ENCODE measurements at regions not wholly inside any gene's neighbourhood (a gene's known extent, or its start where the extent isn't known, plus 50 kb on each side); places are given as distances from the start of the nearest gene placed in this dataset.
A peak's percentile ranks its signal among the peaks of the same experiment; 100 is the strongest.
"Not testable (repeated sequence)": the region's sequence is repeated elsewhere in the genome, so short reads cannot be mapped to it uniquely, and the experiment has no call there.

DNA sequence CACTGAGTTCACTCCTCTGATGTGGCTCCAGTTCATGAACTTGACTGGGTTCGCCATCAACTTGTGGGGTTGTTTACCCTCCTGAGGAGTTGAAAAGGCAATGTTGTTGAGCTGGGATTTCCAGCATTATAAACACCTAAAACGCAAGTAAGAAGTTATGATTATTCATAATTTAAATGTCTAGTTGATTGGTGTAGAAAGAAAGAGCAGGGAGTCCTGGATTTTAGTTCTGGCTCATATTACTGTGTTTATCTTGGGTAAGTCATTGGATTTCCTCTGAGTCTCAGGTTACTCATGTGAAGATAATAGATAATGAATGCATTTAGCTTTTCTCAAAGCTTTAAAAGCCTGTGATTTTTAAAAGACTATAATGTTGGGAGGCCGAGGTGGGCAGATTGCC is 438.0 kb upstream of the CDH20 start:
- DNase-seq: no peak

DNA sequence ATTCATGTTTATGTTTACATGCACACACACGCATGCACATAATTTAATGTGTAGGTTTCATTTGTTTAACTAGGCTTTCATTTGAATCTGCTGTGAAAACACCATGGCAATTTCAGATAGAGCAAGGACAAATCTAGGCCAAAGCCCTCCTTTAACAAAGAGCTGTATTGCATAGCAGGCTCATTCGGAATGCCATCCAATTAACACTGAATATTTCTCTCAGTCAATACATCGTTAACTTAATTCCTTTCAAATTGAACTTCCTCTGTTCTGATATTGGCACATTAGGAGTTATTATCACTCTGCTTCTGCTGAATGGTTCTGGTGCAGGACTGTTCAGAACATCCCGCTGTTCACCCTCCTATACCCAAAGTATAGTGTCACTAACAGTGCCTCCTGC is 435.1 kb upstream of the CDH20 start:
- DNase-seq: no peak

DNA sequence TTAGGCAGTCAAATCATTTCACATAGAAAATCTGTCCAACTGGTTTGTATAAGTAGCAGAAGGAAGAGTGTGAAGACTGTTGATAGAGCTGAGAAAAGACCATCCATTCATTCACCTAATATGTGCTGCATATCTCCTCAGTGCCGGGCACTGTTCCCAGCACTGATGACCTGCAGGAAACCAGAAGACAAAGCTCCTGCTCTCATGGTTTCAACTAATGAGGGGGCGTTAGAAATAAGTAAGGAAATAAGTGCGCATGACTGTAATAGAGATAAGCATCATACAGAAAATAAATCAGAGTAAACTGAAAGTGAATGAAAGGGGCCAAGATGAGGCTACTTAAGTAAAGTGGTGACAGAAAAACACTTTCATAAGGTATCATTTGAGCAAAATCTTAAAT is 427.5 kb upstream of the CDH20 start:
- no peak for DNase-seq

DNA sequence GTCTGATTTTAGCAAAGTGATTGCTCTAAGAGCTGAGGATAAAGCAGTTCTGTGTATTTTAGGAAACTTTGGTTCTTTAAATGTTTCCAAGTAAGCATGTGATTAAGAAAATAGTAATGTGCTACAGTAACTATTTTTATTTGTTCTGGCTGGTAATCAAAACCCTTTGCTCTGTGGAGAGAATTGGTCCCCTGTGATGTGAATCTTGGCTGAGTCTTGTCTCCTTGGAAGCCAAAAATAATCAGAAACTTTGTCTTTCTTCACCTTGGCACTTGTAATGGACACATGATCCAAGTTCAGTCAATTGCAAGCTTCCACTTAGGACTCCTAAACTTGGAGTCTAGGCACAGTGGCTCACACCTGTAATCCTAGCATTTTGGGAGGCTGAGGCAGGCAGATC is 422.7 kb upstream of the CDH20 start:
- DNase-seq: no peak

DNA sequence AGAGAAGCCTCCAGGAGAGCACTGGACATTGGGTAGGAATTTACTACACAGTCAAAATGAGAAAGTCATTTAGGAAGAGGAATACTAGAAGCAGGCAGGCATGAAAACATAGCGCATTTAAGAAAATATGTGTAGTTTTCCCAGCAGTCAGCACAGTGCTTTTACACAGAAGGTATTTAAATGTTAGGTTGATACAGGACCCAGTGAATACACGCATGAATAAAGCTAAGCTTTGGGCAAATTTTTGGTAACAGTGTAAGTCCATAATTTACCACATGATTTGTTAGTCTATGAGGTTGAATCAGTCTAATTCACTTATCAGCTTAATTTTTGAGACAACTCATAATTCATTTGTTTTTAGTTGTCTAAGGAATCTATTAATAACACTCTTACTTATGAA is 421.7 kb upstream of the CDH20 start:
- no peak for DNase-seq

DNA sequence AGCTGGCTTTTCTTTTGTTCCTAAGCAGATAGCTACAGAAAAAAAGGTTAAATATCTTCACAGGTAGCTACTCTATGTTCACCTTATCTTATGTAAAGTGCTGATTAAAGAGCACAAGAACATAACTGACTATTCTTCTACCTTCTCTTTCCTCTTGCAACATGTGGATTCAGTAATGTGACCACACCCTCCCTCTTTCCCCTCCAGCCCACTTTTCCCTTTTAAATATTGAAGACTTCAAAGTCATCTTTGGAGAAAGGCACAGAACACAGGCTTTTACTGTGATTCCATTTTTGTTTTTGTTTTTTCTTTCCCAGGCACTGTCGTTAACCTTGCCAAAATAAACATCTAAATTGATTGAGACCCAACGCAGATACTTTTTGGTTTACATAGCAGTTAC is 418.1 kb upstream of the CDH20 start:
- no peak for DNase-seq

DNA sequence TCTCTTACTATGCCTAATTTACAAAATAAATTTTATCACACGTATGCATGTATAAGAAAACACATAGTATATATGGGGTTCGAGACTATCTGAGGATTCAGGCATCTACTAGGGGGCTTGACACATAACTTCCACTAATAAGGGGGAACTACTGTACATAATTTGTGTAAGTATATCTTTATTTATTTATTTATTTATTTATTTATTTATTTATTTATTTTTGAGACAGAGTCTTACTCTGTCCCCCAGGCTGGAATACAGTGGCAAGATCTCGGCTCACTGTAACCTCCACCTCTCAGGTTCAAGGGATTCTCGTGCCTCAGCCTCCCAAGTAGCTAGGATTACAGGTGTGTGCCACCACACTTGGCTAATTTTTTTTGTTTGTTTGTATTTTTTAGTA is 414.4 kb upstream of the CDH20 start:
- DNase-seq: not testable (repeated sequence)

DNA sequence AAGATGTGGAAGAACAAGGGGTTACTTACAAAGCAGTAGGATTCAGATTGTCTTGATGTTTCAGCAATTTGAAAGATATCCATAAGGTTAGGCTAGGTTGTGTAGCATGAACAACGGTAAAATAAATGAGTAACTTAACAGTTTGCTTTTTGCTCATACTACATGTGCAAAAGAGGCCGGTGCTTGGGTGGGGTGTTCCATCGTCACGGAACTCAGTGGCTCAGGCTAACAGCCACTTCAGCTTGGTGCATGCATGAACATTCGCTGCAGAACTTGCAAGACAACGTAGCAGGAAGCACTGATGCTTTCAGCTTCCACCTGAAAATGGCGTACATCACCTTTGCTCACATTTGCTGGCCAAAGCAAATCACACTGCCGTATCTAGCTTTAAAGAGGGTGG is 407.3 kb upstream of the CDH20 start:
- DNase-seq: no peak

DNA sequence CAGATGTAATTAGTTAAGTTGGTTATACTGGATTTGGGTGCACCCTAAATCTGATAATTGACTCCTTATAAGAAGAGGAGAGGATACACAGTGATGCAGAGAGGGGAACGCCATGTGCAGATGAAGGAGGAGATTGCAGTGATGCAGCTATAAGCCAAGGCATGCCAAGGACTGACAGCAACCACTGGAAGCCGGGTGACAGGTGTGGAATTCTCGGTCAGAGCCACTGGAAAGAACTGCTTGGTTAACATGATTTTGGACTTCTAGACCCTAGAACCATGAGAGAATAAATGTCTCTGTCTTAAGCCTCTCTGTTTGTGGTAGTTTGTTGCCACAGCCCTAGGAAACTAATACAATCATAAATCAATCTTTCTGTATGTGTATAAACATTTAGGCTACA is 403.3 kb upstream of the CDH20 start:
- DNase-seq: no peak

DNA sequence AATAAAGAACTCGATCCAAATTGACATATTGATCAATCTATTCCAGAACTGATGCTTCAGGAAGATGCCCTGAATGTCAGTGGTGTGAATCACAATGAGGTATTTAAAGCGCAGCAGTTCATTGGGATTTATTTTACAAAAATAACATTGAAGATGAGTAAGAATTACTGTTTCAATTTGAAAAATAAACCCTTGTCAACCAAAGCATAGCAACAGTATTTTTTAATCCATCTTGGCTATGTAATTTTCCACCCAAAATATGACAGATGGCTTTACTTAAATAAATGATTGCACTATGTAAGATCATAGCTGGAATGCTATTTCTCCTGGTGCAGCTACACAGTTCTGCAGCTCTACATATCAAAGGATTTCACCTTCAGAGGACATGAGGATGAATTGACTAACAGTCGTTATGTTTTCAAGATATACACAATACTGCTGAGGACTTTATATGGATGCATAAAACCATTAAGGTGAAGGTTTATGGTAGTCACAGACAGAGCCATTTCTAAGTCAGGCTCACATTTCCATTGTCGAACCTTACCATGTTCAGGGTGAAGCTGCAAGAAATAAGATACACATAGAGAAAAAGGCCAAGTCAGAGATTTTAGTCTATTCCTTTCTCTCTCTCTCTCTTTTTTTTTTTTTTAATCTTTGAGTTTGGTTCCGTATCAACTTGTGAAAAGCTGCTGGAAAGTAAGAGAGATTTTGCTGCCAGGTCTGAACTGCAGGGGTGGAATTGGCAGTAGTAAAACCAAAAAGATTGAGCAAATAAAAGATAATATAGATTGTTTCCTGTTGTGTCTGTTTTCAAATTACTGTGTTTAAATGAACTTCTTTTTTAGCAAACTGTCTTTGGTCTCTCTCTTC is 398.0 kb upstream of the CDH20 start:
- DNase-seq: no peak

DNA sequence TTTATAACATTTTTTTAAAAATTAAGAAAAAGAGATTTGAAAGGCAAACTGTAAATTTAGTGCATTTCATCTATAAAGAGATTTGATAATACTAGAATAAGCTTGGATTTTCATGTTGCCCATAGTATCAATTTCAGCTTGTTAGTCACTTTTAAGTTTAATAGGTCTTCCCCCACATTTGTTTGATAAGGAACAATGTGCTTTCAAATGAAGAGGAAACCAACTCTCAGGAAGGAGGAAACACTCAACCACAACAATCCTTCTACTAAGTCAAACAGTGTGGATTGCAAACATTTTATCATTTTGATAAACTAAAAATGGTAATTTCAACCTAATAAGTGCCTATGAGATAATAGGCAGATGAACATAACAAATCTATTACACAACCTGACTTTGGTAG is 397.1 kb upstream of the CDH20 start:
- no peak for DNase-seq

DNA sequence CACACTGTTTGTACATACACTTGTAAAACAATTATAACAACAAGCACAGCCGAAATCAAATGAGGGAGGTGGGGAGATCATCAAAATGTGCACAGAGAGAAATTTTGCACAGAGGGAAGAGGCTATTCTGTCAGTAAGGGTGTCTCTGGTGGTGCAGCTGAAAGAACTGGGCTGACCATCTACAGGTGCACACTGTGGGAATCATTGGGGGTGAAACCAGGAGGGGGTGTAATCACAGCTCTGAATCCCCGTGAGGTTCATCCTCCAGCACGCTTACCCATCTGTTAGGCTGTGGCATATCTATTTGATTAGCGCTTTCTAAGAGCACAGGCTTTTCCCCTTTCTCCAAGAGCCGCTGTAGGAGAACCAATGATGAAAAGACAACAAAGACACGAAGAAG is 389.9 kb upstream of the CDH20 start:
- no peak for DNase-seq

DNA sequence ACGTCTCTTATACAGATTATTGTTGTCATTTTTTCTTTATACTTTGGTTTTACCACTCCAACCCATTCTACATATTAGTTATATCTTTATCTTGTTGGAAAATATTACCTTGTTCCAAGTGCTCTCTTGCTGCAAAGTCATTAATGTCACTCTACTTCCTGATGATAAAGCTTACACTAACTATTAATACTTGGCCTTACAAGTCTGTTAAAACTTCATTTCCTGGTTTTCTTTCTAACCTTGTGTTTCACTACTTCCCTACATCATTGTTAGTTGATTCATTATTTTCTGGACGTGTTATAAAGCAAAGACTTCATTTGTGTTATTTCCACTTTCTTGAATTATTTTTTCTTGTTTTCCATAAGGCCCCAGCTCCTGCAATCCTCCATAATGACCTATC is 382.6 kb upstream of the CDH20 start:
- no peak for DNase-seq

DNA sequence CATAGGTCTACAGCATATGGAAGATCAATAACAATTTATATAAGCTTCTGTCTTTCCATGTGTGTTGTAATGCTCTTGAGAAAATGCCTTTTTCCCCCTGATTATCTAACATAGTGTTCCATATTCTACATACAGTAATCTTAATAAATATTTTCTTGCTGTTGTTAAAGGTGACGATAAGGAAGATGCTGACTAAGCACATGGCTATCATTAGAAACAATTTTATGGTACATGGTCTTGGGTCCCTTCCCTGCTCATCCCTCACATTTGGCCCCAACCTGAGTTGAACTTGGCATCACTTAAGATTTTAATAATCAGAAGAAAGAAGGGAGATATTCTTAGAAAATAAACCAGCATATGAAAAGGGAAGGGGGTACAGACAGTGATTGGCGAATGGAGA is 382.1 kb upstream of the CDH20 start:
- no peak for DNase-seq

DNA sequence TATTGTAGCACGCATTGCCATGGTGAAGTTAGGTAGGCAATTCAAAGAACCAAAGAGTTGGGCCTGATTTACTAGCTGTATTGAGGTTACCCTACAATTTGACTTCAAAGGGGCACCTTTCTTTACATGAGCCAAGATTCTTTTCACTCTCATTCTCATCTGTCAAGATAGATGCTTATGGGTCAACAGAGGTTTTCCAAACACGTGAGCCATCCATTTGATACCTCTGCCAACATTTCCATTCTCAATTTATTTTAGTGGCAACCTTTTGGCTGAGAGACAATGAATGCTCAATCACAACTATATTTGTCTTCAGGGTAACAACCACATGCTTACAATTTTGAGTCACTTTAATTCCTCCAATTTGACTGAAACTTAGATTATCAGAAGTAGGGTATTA is 370.6 kb upstream of the CDH20 start:
- DNase-seq: no peak

DNA sequence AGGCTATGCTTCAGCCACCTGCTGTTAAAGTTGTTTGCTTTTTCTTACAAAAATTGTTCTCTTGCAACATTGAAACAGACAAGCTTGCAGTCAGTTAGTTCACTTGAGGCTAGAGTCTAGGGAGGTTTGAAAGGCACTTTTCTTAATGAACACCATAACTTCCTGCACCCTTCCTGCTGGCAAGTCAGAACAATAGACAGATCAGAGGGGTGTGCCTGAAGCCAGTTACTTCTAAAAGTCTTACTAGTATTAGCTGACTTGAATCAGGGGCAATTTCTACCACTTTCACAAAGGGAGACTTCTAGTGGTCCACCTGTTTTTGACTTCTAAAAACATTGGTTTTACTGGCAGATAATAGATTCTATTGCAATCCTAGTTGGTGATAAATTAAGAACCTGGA is 367.4 kb upstream of the CDH20 start:
- DNase-seq: no peak

DNA sequence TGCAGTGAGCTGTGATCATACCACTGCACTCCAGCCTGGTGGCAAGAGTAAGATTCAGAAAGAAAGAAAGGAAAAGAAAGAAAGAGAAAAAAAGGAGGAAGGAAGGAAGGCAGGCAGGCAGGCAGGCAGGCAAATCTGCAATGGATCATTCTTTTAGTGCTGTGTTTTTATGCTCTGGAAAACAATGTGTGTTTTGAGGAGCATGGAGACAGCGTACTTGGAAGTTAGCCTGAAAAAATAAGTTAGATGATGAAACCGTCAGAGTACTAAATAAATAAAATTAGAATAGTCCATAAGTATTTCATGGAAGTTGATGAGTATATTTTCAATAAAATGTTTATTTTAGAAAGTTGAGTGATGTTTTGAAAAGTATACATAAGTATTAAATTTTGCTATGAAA is 366.4 kb upstream of the CDH20 start:
- DNase-seq: no peak

DNA sequence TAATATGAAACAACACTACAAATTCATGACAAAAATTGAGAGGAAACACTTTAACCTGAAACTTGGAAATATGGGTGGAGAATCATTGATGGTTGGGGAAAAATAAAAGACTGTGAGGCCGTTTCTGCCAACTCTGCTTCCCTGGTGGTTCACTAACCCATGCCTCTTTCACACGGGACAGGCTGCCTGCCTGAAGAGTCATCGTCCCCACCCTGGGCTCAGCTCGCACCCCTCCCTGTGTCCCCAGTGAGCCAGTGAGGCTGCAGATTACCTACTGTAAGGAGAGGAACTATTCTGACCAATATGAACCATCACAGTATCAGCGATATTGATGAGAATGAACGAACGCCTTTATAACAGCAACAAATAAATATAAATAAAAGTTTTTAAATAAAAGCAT is 357.8 kb upstream of the CDH20 start:
- no peak for DNase-seq

DNA sequence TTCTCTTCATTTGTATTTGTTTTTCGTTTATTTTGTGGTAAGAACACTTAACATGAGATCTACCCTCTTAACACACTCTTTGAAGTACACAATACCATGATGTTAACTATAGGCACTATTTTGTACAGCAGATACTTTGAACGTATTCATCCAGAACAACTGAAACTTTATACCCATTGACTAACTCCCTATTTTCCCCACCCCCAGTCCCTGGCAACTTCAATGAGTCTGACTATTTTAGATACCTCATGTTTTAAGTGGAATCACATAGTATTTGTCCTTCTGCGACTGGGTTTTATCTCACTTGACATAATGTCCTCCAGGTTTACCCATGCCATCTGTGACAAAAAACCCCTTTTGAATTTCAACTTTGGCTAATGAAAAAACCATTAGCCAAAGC is 356.3 kb upstream of the CDH20 start:
- no peak for DNase-seq

DNA sequence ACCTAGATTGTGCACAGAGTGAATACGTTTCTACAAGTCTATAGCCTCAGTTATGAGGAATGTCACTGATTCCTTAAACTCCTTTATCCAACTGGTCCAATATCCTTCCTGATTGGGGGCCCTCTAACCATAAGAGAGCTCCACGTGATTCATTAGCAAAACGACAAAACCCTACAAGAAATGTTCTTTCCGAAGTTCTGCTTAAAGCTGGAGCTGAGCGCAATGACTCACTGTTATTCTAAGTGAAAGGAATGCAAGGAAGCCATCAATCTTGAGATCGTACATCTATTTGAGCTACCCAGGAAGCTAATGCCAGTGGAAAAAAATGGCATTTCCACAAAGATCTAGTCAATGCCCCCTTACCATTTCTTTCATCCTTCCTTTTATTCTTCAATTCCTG is 354.9 kb upstream of the CDH20 start:
- DNase-seq: peak in 1 of 2 experiments; percentile 28

DNA sequence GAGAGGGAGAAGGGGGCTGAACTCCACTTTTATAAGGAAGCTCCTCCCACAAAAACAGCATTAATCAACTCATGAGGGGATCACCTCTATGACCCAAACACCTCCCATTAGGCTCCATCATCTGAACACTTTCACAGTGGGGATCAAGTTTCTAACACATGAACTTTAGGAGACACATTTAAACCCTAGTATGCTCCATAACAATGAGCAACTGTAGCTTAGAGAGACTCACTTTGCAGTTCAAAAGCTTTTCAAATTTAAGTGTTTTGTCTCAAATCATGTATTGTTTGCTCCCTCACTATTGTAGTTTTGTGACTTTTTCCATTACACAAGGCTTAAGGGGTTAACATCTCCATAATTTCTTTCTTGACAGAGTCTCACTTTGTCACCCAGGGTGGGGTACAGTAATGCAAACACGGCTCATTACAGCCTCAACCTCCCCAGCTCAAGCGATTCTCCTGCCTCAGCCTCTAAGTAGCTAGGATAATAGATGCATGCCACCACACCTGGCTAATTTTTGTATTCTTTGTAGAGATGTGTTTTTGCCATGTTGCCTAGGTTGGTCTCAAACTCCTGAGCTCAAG is 352.7 kb upstream of the CDH20 start:
- DNase-seq: no peak

DNA sequence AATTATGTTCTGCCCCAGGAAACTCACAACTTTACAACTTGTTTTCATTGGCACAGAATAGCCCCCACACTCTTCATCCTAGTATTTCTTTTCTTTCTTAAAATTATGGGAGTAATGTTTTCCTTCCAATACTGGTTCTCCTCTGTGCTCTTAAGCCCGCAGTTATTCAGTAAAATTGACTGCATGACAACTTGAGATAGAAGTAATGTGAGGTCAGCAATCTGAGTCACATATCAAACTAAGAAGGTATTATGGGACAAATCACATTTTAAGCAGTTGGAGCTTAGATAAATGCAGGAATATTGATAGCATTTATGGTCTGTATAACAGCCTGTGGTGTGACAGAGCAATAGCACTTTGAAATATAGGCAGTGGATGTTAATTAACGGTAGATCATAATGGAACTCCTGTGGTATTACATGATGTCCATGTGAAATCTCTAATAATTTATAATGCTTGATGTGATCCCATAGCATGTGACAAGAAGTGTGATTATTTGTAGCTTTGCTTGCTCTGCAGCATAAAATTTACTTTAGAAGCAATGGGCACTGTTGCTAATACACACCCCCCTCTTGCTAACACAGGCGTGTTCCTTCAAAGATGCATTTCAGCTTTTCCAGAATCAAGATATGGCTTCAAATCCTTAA is 351.4 kb upstream of the CDH20 start:
- DNase-seq: no peak

DNA sequence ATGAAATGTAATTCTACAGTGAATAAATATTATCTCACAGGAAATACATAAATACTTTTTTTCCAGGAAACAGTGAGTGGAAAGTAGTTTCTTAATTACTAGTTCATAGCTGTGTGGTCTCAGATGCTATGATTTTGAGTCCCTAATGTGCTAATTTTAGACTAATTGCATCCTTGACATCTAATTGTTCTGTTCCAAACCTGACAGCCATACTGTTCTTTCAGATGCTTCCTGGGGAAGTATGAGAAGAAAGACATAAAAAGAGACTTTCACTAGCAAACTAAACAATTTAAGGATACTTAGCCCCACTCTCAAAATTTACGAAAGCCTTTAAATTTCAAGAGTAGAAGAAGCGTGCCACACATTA is 350.9 kb upstream of the CDH20 start:
- no peak for DNase-seq

DNA sequence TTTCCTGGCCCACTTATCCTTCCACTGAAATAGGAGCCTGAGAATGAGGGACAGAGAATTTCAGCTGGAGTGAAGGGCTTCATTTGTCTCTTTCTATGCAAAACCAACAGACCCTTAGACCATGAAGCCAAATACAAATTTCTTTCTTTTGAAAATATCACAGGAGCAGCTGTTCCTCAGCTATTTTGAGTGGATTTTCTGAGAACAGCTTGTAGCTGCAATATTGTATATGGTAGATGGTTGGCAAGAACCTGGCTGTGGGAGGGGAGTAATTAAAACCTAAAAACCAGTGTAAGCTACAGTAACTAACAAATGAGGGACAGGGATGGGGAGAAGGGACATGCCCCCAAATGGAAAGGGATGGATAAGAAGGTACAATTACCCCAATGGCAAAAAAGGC is 350.3 kb upstream of the CDH20 start:
- DNase-seq: no peak

DNA sequence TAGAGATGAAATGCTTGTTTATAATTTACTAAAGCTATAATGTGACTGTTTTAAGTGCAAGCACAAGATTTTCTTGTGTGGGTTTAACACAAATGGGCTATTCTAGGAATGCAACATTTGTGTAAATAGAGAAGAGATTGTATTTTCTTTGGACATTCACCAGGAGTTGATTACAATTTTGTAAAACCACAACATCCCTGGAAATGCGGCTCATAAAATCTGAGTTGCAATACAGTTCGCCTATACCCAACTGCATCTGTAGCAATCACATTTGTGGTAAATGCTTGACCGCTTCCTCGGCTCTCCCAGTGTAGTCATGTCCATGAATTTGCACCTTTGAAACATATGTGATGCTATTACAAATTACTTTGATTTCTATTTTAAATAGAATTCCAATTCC is 348.7 kb upstream of the CDH20 start:
- no peak for DNase-seq

Data from SW 1271 (cell line).